Renal cortex interstitium (tissue), 11 donors: ENCODE measurements at regions not wholly inside any gene's neighbourhood (a gene's known extent, or its start where the extent isn't known, plus 50 kb on each side); places are given as distances from the start of the nearest gene placed in this dataset.
"Not testable (repeated sequence)": the region's sequence is repeated elsewhere in the genome, so short reads cannot be mapped to it uniquely, and the experiment has no call there.

Experiments used
- DNase-seq, 11 donors: peaks; one replicate each; pipeline ENCODE4 v3.0.0-alpha.2; 2013; ENCODE audit warnings: low read depth in 9 of 11, low spot score in 4 of 11; ENCODE audit errors: extremely low read depth in 1 of 11

GRCh38 chr14:52202151-52202550, 65.3 kb upstream of the PTGDR start:
- no peak for DNase-seq

GRCh38 chr14:52190337-52190931, 77.1 kb upstream of the PTGDR start:
- no peak for DNase-seq

GRCh38 chr14:52189325-52189724, 78.2 kb upstream of the PTGDR start:
- DNase-seq: no peak

GRCh38 chr14:52188381-52188780, 79.1 kb upstream of the PTGDR start:
- DNase-seq: no peak

DNA sequence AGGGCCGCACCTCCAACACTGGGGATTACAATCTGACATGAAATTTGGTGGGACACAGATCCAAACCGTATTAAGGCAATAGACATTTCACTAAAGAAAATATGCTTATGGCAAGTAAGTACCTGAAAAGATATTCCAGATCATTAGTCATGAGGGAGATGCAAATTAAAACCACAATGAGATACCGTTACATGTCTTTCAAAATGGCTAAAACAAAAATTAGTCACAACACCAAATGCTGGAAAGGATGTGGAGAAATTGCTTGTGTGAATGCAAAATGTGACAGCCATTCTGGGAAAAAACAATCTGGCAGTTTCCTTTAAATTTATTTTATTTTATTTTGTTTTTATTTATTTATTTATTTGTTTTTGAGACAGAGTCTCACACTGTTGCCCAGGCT, 82.3 kb upstream of the PTGDR start:
- DNase-seq: no peak

- DNase-seq: no peak
These were observed 84.6 kb upstream of the PTGDR start for GRCh38 chr14:52182853-52183252.

DNA sequence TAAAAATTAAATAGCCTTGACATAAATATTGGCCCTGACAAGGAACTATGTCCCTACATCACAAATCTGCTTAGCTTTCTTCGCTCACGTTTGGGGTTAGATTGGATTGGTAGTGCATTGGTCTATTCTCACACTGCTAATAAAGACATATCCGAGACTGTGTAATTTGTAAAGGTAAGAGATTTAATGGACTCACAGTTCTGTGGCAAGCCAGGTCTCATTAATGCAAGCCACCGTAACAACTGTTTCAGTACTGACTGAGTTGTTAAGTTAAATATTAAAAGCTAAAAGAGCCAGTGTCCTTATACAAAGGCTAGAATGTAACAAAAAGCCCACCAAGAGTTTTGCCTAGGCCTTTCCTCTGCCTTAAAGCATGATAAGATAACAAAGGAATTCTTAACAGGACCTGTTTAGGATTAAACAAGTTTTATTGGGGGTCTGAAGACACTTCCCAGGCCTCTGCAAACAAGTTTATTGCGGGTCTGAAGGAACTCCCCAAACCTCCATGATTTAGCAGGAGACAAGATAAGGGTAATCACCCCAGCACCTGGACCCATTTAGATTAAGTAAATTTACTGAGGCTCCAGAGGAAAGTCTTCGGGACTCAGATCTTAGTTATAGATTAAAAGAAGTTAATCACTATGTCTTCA, 88.2 kb upstream of the PTGDR start:
- DNase-seq: peak in 2 of 11 donors; percentile 14 to 17

DNA sequence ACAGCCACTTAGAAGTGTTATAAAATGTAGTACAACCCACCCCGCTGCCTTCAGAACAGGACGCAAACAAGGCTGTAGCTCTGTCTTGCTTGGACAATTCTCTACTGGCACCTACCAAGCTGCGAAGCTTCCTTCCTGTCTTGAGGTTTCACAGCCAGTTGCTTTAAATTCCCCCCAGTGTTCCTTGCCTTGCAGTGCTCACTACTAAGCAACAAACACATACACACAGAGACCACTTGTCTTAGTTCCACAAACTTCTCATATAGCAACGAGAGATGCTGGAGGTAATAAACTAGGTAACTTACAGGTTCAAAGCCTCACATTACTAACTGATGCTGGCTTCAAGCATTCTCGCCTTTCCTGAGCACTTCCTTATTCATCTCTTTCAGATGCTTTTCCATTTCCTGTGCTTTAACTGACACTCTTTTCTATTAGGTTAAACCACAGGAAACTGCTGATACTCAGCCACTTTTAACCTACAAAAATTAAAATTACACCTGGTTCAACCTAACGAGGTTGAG, 91.5 kb upstream of the PTGDR start:
- no peak for DNase-seq

- DNase-seq: not testable (repeated sequence)
These were observed 95.6 kb upstream of the PTGDR start for GRCh38 chr14:52171932-52172331.

DNA sequence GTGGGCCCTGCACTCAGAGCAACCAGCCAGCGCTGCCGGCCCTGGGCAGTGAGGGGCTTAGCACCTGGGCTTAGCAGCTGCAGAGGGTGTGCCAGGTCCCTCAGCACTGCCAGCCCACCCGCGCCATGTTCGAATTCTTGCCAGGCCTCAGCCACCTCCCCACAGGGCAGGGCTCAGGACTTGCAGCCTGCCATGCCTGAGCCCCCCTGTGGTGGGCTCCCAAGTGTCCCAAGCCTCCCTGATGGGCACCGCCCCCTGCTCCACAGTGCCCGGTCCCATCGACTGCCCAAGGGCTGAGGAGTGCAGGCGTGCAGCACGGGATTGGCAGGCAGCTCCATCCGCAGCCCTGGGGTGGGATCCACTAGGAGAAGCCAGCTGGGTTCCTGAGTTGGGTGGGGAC, 98.0 kb upstream of the NID2 start:
- DNase-seq: no peak

GRCh38 chr14:52155651-52156213, 86.9 kb upstream of the NID2 start:
- DNase-seq: no peak

DNA sequence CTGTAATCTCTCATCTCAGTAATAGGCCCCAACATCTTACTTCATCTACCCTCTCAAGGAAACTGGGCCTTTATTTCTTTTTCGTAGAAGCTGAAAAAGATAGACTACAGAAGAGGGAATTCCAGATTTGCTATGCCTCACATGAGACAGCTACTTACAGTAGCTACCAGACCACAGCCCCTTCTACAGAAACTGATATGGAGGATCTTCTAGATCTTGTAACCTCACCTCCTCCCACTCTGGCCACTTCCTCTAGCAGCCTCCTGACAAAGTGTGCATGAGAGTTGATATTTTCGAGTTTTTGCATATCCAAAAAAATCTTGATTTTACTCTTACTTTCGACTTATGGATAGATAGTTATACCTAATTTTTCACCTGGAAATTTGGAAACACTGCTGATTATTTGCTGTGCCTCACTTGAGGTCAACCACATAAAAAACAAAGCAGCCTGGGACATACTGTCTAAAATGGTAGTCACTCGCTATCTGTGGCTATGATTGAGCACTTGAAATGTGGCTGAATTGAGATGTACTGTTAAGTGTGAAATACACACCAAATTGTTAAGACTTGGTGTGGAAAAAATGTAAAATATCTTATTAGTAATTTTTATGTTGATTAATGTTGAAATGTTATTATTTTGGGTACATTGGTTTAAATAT, 86.3 kb upstream of the NID2 start:
- DNase-seq: no peak

GRCh38 chr14:52153939-52154338, 85.1 kb upstream of the NID2 start:
- peak in 1 of 11 donors; percentile 1 for DNase-seq

- DNase-seq: no peak
These were observed 81.3 kb upstream of the NID2 start for GRCh38 chr14:52150162-52150561.

- DNase-seq: no peak
These were observed 79.5 kb upstream of the NID2 start for GRCh38 chr14:52148371-52148770.

DNA sequence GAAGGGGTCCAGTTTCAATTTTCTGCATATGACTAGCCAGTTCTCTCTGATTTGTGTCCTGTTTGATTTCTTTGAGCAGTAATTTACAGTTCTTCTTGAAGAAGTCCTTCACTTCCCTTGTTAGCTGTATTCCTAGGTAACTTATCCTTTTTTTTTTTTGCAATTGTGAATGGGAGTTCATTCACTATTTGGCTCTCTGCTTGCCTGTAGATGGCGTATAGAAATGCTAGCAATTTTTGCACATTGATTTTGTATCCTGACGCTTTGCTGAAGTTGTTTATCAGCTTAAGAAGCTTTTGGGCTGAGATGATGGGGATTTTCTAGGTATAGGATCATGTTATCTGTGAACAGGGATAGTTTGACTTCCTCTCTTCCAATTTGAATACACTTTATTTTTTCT, 77.6 kb upstream of the NID2 start:
- DNase-seq: no peak

DNA sequence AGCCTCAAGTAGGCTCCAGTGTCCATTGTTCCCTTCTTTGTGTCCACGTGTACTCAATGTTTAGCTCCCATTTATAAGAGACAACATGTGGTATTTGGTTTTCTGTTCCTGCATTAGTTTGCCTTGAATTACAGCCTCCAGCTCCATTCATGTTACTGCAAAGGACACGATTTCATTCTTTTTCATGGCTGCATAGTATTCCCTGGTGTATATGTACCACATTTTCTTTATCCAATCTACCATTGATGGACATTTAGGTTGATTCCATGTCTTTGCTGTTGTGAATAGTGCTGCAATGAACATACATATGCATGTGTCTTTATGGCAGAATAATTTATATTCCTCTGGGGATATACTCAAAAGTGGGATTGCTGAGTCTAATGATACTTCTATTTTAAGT, 75.2 kb upstream of the NID2 start:
- not testable (repeated sequence) for DNase-seq

DNA sequence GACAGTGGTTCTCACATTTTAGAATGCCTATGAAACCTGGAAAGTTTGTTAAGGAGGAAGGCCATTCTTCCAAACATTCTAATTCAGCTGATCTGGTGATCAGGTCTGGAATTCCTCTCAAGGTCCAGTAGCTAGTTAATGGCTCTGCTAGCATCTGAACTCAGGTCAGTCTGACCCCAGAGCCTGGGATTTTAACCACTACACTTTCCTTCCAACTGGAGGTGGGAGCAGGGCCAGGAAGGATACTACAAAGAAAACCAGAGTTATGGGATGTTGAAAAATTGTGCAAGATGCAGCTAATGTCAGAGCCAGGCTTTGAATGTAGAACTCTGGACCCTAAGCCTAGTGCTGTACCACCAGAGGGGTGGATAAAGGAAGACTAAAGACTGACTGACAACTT, 73.6 kb upstream of the NID2 start:
- no peak for DNase-seq

GRCh38 chr14:52131640-52132320, 62.9 kb upstream of the NID2 start:
- peak; percentile 79 to 95 (median 87) for DNase-seq

DNA sequence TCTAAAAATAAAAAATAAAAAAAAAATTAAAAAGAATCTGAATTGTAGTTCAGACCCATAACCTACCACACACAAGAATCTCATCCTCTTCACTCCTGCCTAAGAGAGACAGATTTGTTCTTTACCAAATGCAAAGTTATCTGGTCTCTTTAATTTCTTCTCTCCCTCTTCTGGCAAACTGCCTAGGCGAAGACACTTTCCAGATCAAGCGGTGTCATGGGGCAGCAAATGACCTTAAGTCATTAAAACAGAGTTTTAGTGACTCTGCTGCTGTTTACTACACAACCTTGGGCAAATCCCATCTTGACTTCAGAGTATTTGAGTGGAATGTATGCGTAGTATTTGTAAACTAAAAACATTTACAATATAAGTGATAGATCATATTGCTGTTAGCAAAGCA, 60.9 kb upstream of the NID2 start:
- no peak for DNase-seq
